Astrocyte of the spinal cord (primary cell): ENCODE measurements at regions not wholly inside any gene's neighbourhood (a gene's known extent, or its start where the extent isn't known, plus 50 kb on each side); places are given as distances from the start of the nearest gene placed in this dataset.

Experiments used
- DNase-seq: peaks from one replicate; pipeline ENCODE4 v3.0.0; 2011; ENCODE audit warnings: low read depth, low spot score
- H3K4me3 ChIP-seq: 2 replicates; pipeline ENCODE4 v1.5.1; 2011; ENCODE audit warnings: low read depth, mild to moderate bottlenecking, low read length, moderate library complexity
- CTCF ChIP-seq: IDR thresholded peaks from 2 replicates; pipeline ENCODE4 v1.5.1; 2012; ENCODE audit warnings: low read depth, mild to moderate bottlenecking, low read length, inconsistent platforms
- in situ Hi-C: cut with HindIII; loops from 2 replicates; pipeline ENCODE4 v1.10.0; 2017; ENCODE audit warnings: low sequenced_read_pairs

GRCh38 chr9:1916095-1916494, 99.1 kb upstream of the SMARCA2 start:
- in situ Hi-C loops: no loop called here
- H3K4me3 ChIP-seq: no peak overlapping the region
- no peak for TF ChIP-seq CTCF
- no peak for DNase-seq

GRCh38 chr9:1916655-1917054, 98.5 kb upstream of the SMARCA2 start:
- DNase-seq: no peak
- TF ChIP-seq CTCF: no peak
- H3K4me3 ChIP-seq: no peak overlapping the region
- in situ Hi-C loops: no loop called here

GRCh38 chr9:1917396-1917935, 97.7 kb upstream of the SMARCA2 start:
- no peak for DNase-seq
- TF ChIP-seq CTCF: no peak
- in situ Hi-C loops: no loop called here

GRCh38 chr9:1918108-1918507, 97.0 kb upstream of the SMARCA2 start:
- in situ Hi-C loops: no loop called here
- no peak overlapping the region for H3K4me3 ChIP-seq

More at GRCh38 chr9:1917396-1917935, 97.7 kb upstream of the SMARCA2 start:
- H3K4me3 ChIP-seq: no peak overlapping the region

GRCh38 chr9:1918622-1919021, 96.5 kb upstream of the SMARCA2 start:
- TF ChIP-seq CTCF: no peak
- no peak overlapping the region for H3K4me3 ChIP-seq
- in situ Hi-C loops: no loop called here
- DNase-seq: no peak

More at GRCh38 chr9:1918108-1918507, 97.0 kb upstream of the SMARCA2 start:
- no peak for TF ChIP-seq CTCF
- no peak for DNase-seq

- H3K4me3 ChIP-seq: no peak overlapping the region
- in situ Hi-C loops: no loop called here
- DNase-seq: no peak
- no peak for TF ChIP-seq CTCF
Measured at GRCh38 chr9:1919229-1919628, 95.9 kb upstream of the SMARCA2 start.

- DNase-seq: no peak
- in situ Hi-C loops: no loop called here
- no peak for TF ChIP-seq CTCF
- no peak overlapping the region for H3K4me3 ChIP-seq
Measured at GRCh38 chr9:1920386-1920785, 94.8 kb upstream of the SMARCA2 start.
